Sigmoid colon (tissue), 4 donors: ENCODE measurements at regions not wholly inside any gene's neighbourhood (a gene's known extent, or its start where the extent isn't known, plus 50 kb on each side); places are given as distances from the start of the nearest gene placed in this dataset.

Experiments used
- CTCF ChIP-seq, 4 experiments: fragments of 450-650 bp in 3 of 4; fragments of 200-600 bp in 1 of 4; IDR thresholded peaks; one replicate each; pipeline ENCODE4 v1.5.1; 2016 to 2019; ENCODE audit warnings: antibody characterized with exemption in 4 of 4, mild to moderate bottlenecking in 3 of 4, moderate library complexity in 2 of 4
- EP300 ChIP-seq, 4 donors: sonication (generic); formaldehyde crosslinking; IDR thresholded peaks; one replicate each; pipeline ENCODE4 v1.6.1; 2017; ENCODE audit warnings: antibody characterized with exemption in 4 of 4
- POLR2A ChIP-seq, 2 donors: fragments of 450-650 bp; IDR thresholded peaks; one replicate each; pipeline ENCODE4 v1.6.1; 2016; ENCODE audit warnings: antibody characterized with exemption in 2 of 2, mild to moderate bottlenecking in 2 of 2, moderate library complexity in 2 of 2

- TF ChIP-seq CTCF (IDR thresholded peaks at IDR 0.05) (no peak), EP300 (IDR thresholded peaks at IDR 0.05) (no peak), POLR2A (IDR thresholded peaks at IDR 0.05) (no peak)
Observed at GRCh38 chr16:5560084-5560483, 462.5 kb upstream of the EEF2KMT start.
